HUDEP-2 (cell line): ENCODE measurements at regions not wholly inside any gene's neighbourhood (a gene's known extent, or its start where the extent isn't known, plus 50 kb on each side); places are given as distances from the start of the nearest gene placed in this dataset.

Experiments used
- DNase-seq, 76 experiments: peaks; one replicate each; lab custom pipeline; 2025; ENCODE audit not compliant: unreplicated experiment in 76 of 76; lab: John Stamatoyannopoulos, UW

DNA sequence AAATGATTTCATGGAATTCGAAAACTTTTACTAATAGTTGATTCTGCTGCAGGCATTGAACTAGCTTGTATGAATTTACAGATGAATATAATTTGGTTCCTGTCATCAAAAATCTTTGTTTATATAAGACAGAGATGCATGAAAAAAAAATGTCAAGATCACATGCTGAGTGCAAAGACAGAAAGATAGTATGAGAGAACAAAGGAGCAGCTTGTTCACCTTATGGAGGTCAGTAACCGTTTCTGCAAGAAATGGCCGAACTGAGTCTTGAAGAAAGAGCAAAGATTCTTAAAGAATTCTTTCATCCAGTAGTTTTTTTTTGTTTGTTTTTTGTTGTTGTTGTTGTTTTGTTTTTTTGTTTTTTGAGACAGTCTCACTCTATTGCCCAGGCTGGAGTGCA, 450.6 kb downstream of the TUSC7 start:
- no peak for DNase-seq

DNA sequence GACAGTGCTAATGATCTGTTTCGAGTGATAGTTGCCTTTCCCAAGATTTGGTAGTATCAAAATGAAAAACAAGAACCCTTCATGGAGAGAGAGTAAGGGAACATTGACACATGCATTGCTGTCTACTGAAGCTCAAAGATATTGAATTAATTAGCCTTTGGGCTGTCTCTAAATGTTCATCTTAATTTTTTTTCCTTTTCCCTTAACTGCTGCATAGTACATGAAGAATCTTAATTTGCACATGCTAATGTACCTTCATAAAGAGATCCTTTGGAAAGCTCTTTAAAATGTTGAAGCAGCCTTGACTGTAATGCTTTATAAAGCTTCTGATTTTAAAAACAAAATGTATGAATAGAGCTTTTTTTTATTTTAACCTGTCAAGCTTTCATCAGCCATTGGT, 452.2 kb downstream of the TUSC7 start:
- DNase-seq, result no peak

DNA sequence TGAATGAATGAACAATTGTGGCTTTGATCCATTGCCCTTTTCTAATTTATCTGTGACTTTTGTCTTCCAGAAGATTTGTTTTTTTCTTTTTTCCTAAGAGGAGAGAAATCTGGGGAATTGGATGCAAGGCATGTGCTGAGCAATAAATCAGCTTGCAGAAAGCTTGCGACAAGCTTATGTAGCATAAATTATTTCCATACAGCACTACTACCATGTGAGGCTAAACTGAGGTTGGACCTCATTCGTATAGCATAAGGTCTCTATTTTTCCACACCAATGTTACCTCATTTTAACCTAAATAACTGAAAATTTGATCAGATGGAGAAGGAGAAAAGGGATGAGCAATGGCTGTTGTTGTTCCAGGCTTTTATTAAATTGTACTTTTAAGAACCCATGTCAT, 455.6 kb downstream of the TUSC7 start:
- no peak for DNase-seq

DNA sequence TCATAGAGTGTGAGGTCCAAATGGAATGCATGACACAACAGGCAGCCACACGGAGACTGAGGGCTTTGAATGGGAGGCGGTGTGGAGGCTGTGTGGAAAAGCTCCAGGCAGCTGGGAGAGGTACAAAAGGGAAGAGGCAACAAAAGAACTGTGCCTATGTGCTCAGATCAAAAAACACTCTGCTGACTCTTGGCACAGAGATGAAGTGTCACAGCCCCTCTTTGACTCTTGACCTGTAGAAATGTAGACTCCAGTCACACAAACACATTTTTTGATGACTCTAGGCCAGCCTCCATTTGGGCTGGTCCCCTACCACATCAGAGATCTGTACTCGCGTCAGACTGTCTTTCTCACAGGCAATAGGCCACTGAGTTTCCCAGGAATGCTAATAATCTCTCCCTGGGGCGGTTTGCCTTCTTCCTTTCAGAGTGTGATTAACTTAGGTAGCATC, 456.0 kb downstream of the TUSC7 start:
- no peak for DNase-seq

GRCh38 chr3:117168896-117169295, 459.3 kb downstream of the TUSC7 start:
- DNase-seq, result no peak

DNA sequence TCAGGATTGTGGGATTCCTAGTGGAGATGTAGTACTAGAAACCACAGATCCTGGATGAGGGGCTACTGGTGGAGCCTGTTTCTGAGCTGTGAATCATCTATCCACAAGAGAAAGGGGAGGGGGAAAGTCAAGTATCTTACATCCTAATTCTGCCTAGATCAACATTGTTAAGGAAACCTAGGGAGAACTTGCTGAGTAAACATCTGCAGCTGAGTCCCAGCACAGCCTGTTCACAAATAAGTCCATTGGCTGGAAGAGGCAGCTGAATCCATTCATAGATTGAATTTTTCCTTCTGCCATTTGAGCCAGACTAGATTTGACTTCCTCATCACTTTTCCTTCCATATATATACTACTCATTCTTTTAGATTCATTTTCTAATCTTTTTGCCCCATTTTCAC, 460.5 kb downstream of the TUSC7 start:
- no peak for DNase-seq

DNA sequence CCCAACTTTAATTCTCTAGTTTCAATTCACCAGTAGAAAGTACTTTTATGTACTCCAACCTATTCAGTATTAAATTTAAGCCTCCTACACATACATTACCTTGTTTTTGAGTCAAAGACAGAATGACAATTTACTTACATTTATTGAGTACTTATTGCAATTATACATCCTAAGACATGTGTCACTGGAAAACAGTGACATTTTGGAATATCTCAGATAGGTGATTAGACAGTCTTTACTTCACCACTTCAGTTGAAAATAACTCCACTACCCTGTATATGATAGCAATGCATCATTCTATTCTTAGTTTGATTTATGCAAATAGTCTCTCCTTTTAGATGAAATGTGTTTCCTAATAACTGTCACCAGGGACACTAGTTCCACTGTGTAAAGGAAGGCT, 461.5 kb downstream of the TUSC7 start:
- DNase-seq, result no peak

GRCh38 chr3:117172426-117172825, 462.8 kb downstream of the TUSC7 start:
- DNase-seq, result no peak

GRCh38 chr3:117181222-117181621, 471.6 kb downstream of the TUSC7 start:
- DNase-seq, result no peak

- DNase-seq, result no peak
Measured at GRCh38 chr3:117184574-117184973, 475.0 kb downstream of the TUSC7 start.

DNA sequence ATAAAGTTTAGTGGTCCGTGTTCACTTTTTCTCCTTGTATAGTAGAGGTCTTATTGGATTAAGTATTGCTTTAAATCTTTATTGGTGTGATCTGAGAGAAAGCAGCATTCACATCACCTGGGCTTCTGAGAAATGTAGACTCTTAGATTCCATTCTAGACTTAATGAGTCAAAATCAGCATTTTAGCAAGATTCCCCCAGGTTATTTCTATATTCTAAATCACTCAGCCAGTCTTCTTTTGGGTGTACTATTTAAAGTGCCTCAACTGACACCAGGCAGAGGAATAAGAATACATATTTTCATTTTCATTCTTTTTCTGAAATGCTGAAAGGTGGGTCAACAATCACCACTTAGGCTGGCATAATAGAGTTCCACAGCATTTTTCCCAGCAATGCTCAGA, 481.7 kb downstream of the TUSC7 start:
- DNase-seq, result no peak

GRCh38 chr3:117192888-117193287, 483.3 kb downstream of the TUSC7 start:
- DNase-seq, result no peak

GRCh38 chr3:117193390-117193789, 483.8 kb downstream of the TUSC7 start:
- no peak for DNase-seq

GRCh38 chr3:117195034-117195433, 485.5 kb downstream of the TUSC7 start:
- no peak for DNase-seq

DNA sequence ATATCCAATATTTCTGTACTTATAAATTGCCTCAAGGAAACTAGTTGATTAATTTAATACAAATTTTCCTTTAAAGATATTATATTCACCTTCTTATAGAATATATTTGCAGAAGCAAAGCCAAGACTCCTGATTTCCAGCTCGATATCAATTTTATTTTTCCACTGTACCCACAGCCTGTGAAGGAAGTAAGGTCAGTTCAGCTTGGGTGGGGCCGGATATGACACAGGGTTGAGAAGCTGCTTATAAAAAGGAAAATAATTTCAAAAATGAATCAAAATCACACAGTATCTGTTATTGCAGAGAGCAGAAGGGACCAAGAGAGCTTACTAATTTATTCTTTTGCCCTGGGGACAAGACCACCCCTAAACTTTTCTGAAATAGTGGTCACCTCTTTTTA, 491.4 kb downstream of the TUSC7 start:
- DNase-seq, result no peak

DNA sequence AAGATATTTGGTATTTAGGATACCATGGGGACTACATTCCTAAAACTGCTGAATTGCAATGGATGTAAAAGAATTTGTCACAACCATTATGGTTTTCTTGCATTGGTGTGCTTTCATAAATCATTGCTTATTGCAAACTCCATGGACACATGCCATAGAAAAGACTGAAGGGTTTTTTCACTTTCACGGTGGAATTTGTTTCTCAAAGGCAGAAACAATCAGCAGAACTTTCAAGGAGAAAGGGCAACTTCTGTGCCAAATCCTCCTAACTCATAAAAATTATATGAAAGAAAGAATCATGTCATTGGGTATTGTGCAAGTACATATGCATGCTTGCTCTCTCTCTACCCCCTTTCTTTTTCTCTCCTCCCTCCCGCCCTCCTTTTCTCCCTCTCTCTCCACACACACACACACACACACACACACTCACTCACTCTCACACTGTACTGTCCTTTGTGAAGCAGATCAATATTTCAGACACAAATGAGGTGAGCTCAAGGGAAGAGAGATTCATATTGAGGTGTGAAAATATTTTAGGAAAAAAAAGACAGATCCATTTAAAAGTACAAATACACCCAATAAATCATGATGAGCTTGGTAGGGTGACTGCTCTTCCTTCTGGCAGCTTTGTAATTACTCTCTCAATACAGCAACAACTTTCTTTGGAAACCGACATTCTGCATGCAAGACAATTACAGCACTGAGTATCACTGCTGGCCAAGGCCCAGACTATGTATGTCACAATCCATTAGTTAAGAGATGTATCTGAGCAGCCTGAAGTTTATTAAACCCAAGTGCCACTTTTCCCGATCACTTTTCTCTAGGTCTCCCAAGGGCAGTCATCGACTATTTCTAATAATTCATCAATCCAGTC, 492.6 kb downstream of the TUSC7 start:
- DNase-seq, result no peak

DNA sequence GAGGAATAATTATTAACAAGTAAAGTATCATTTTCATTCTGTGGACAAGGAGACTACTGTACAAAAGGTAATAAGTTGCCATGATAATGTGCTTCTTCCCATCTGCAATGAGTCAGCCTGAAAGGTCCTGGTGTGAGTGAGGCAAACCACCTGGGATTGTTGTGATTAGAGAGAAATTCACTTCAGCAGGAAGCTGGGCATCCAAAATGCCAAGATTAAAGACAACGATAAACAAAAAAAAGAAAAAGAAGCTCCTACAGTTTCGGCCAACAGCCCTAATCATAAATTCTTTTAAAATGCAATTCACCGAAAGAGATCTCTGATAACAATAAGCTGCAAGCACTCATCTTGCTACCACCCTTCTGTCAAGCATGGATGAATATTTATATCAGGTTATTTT, 507.8 kb downstream of the TUSC7 start:
- no peak for DNase-seq

DNA sequence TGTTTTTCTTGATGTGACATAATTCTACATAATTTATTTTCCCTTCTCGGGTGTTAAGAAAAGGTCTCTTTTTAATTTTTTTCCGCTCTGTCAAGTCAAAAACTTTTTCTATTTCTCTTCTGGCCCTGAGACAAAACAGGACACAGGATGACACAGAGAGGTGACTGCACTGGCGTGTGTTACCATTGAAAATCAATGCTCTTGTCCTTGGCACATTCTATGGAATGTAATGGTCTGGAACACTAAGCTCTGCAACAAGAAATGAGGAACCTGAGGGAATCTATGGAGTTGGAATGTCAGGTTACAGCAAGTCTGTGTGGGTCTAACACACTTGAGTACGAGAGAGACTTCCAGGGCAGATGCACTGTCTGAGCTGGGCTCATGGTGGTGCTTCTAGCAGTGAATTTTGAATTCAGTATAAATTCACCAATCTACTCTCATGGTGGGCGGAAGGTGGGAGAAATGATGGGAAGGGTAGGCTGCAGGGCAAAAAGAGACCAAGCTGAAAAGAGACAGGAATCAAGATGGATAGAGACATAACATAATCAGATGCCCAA, 508.3 kb downstream of the TUSC7 start:
- DNase-seq, result no peak

GRCh38 chr3:117218641-117219048, 509.1 kb downstream of the TUSC7 start:
- DNase-seq, result no peak

DNA sequence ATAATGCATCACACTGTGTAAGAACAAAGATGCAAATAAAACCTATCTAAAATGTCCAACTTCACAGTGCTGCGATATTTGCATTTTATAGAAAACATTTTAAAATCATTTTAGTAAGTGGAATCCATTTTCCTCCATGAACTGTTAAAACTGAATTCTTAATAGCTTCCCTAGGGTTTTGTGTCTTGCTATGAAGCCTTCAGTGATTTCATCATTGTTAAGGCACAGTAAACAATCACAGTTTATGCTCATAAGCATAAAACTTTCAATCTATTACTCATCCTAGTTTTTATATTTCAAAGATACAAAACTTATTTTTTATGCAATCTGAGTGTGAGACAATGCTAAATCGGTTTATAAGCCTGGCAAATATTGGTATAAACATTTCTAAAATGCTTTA, 509.7 kb downstream of the TUSC7 start:
- no peak for DNase-seq

GRCh38 chr3:117226932-117227331, 517.4 kb downstream of the TUSC7 start:
- no peak for DNase-seq

DNA sequence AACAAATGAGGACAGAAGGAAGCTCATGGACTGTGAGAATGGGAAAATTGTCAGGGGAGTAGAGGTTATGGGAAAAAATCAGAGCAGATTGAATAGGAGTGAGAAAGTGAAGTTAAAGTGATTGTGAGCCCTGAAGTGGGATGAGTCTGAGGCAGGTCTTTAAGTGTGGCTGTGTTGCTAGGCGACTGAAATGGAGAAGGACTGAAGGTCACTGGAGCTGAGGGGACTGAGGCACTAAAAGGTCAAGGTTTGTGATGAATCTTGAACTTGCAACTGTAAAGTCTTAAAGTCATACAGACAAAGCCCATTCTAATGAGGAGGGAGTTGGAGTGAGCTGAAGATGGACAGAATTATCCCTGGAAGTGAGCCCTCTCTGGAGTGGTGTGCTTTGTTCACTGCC, 518.9 kb downstream of the TUSC7 start:
- no peak for DNase-seq
